ENCODE measurements at regions not wholly inside any gene's neighbourhood (a gene's known extent, or its start where the extent isn't known, plus 50 kb on each side); places are given as distances from the start of the nearest gene placed in this dataset.

DNA sequence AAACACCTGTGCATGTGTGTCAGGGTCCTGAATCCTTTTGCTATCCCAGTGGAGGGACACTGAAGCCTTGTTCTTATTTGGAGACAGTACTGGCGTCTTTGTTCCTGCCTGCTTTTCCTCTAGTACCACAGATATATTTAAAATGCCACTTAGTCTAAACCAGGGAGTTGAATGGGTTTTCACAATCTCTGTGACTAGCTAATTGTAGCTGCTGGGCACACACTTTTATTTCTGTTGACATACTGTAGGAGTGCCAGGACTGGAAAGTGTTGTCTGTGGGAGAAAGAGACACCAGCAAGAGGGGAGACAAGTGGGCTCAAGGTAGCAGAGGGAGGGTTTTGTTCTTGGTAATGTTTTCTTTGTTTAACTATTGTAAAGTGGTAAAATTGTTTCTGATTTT is 174.0 kb upstream of the SV2C start:
- Histone ChIP-seq H3K4me2 (ENCODE audit: low read length) (no peak overlapping the region), H3K79me2 (ENCODE audit: insufficient read depth, low read length) (no peaks in the 10 kb centered on the region), H3K4me3 (ENCODE audit: insufficient read depth, low read depth, low read length) (no peak overlapping the region), H3K4me1 (ENCODE audit: insufficient read depth, low read length) (no peaks in the 10 kb centered on the region), H3K9ac (ENCODE audit: low read length) (no peak overlapping the region), H3K9me3 (ENCODE audit: insufficient read depth, low read depth, low read length) (peaks cover 3% of the 10 kb centered on the region), H3K36me3 (ENCODE audit: insufficient read depth, low read length) (no peaks in the 10 kb centered on the region), H2AFZ (ENCODE audit: low read depth, low read length) (no peak overlapping the region), H4K20me1 (ENCODE audit: insufficient read depth, low read length) (no peaks in the 10 kb centered on the region), H3K27ac (ENCODE audit: low read depth, low read length) (no peak overlapping the region), H3K27me3 (ENCODE audit: insufficient read depth, low read length) (no peaks in the 10 kb centered on the region)
- peaks cover 5% of the 10 kb centered on the region for H3K27me3 Mint-ChIP-seq (ENCODE audit: low read depth, unreplicated experiment)
- FAIRE-seq (no peak), DNase-seq (ENCODE audit: low read depth) (no peak)
- H3K4me1 Mint-ChIP-seq (ENCODE audit: low read depth, unreplicated experiment) = no peaks in the 10 kb centered on the region
- H3K36me3 Mint-ChIP-seq (ENCODE audit: low read depth, unreplicated experiment) = no peaks in the 10 kb centered on the region
- no peak for TF ChIP-seq EZH2 (IDR thresholded peaks at IDR 0.05; ENCODE audit: insufficient read depth, low read length)
- TF ChIP-seq CTCF (IDR thresholded peaks at IDR 0.05; ENCODE audit: insufficient read depth, low read depth, low read length) = no peak
- H3K4me3 Mint-ChIP-seq (ENCODE audit: unreplicated experiment) = no peak overlapping the region
- peaks cover 2% of the 10 kb centered on the region for H3K9me3 Mint-ChIP-seq (ENCODE audit: unreplicated experiment)
- H3K27ac Mint-ChIP-seq (ENCODE audit: unreplicated experiment) = no peak overlapping the region

GRCh38 chr5:75907651-75908050 is 175.5 kb upstream of the SV2C start:
- DNase-seq (ENCODE audit: low read depth) (no peak), FAIRE-seq (no peak)
- H3K79me2 ChIP-seq (ENCODE audit: insufficient read depth, low read length) = no peaks in the 10 kb centered on the region
- H3K9me3 ChIP-seq (ENCODE audit: insufficient read depth, low read depth, low read length) = peaks cover 3% of the 10 kb centered on the region
- H3K27me3 ChIP-seq (ENCODE audit: insufficient read depth, low read length) = no peaks in the 10 kb centered on the region
- H2AFZ ChIP-seq (ENCODE audit: low read depth, low read length) = no peak overlapping the region
- no peak overlapping the region for H3K4me3 ChIP-seq (ENCODE audit: insufficient read depth, low read depth, low read length)
- no peak for TF ChIP-seq EZH2 (IDR thresholded peaks at IDR 0.05; ENCODE audit: insufficient read depth, low read length)
- TF ChIP-seq CTCF (IDR thresholded peaks at IDR 0.05; ENCODE audit: insufficient read depth, low read depth, low read length) = no peak
- Mint-ChIP-seq H3K36me3 (ENCODE audit: low read depth, unreplicated experiment) (no peaks in the 10 kb centered on the region), H3K27ac (ENCODE audit: unreplicated experiment) (no peak overlapping the region), H3K4me1 (ENCODE audit: low read depth, unreplicated experiment) (no peaks in the 10 kb centered on the region), H3K9me3 (ENCODE audit: unreplicated experiment) (no peaks in the 10 kb centered on the region), H3K4me3 (ENCODE audit: unreplicated experiment) (no peak overlapping the region), H3K27me3 (ENCODE audit: low read depth, unreplicated experiment) (peaks cover 5% of the 10 kb centered on the region)
- no peak overlapping the region for H3K4me2 ChIP-seq (ENCODE audit: low read length)
- H3K4me1 ChIP-seq (ENCODE audit: insufficient read depth, low read length) = no peaks in the 10 kb centered on the region
- no peak overlapping the region for H3K9ac ChIP-seq (ENCODE audit: low read length)
- H3K27ac ChIP-seq (ENCODE audit: low read depth, low read length) = no peak overlapping the region
- H3K36me3 ChIP-seq (ENCODE audit: insufficient read depth, low read length) = no peaks in the 10 kb centered on the region
- no peaks in the 10 kb centered on the region for H4K20me1 ChIP-seq (ENCODE audit: insufficient read depth, low read length)

DNA sequence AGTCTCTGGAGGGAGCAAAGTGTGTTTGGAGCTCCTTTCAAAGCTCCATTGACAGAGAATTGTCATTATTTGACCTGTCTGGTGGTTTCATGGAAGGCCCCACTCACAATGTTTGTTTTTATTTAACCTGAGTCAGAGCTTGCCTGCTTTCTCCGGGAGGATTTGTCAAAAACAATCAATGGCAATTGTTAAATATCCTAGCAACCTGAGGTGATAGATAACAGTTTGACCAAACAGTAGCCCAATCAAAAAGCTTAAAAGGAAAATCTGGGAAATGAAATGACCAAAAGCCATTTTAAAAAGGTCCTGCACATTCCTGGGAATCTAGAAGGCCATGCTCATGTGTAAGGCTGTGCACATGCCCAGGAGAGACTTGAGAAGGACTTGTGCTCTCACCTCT is 177.2 kb upstream of the POC5 start:
- no peak for TF ChIP-seq EZH2 (IDR thresholded peaks at IDR 0.05; ENCODE audit: insufficient read depth, low read length)
- no peak for TF ChIP-seq CTCF (IDR thresholded peaks at IDR 0.05; ENCODE audit: insufficient read depth, low read depth, low read length)
- Histone ChIP-seq H4K20me1 (ENCODE audit: insufficient read depth, low read length) (no peaks in the 10 kb centered on the region), H3K79me2 (ENCODE audit: insufficient read depth, low read length) (no peaks in the 10 kb centered on the region), H3K4me2 (ENCODE audit: low read length) (no peak overlapping the region), H3K27ac (ENCODE audit: low read depth, low read length) (no peak overlapping the region), H3K4me3 (ENCODE audit: insufficient read depth, low read depth, low read length) (no peak overlapping the region), H2AFZ (ENCODE audit: low read depth, low read length) (no peak overlapping the region), H3K36me3 (ENCODE audit: insufficient read depth, low read length) (no peaks in the 10 kb centered on the region), H3K9me3 (ENCODE audit: insufficient read depth, low read depth, low read length) (no peaks in the 10 kb centered on the region), H3K27me3 (ENCODE audit: insufficient read depth, low read length) (no peaks in the 10 kb centered on the region), H3K9ac (ENCODE audit: low read length) (no peak overlapping the region), H3K4me1 (ENCODE audit: insufficient read depth, low read length) (no peaks in the 10 kb centered on the region)
- no peak overlapping the region for H3K27ac Mint-ChIP-seq (ENCODE audit: unreplicated experiment)
- no peaks in the 10 kb centered on the region for H3K36me3 Mint-ChIP-seq (ENCODE audit: low read depth, unreplicated experiment)
- H3K4me3 Mint-ChIP-seq (ENCODE audit: unreplicated experiment) = no peak overlapping the region
- DNase-seq (ENCODE audit: low read depth) (no peak), FAIRE-seq (no peak)
- peaks cover 2% of the 10 kb centered on the region for H3K9me3 Mint-ChIP-seq (ENCODE audit: unreplicated experiment)
- no peaks in the 10 kb centered on the region for H3K27me3 Mint-ChIP-seq (ENCODE audit: low read depth, unreplicated experiment)
- H3K4me1 Mint-ChIP-seq (ENCODE audit: low read depth, unreplicated experiment) = no peaks in the 10 kb centered on the region
